ENCODE measurements at regions not wholly inside any gene's neighbourhood (a gene's known extent, or its start where the extent isn't known, plus 50 kb on each side); places are given as distances from the start of the nearest gene placed in this dataset.
"Not testable (repeated sequence)": the region's sequence is repeated elsewhere in the genome, so short reads cannot be mapped to it uniquely, and the experiment has no call there.

DNA sequence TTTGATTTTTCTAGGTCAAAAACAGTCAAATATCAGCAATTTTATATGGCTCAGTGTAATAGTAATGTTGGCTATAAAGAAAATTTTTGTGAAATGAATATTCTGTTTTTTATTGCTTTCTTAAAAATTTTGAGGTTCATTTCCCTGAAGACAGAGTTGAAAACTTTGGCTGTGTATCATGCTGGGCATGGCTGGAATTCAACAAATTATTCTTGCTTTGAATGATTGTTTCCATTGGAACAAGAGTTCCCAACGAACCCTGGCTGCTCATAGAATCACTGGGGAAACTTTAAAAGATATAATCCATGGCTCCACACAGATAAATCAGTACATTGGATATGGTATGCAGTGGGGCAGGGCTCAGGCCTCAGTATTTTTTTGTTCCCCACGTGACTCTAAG, 118.6 kb downstream of the PLCE1 start:
- DNase-seq (ENCODE audit: low read depth) = no peak
- TF ChIP-seq, protein P1, sequence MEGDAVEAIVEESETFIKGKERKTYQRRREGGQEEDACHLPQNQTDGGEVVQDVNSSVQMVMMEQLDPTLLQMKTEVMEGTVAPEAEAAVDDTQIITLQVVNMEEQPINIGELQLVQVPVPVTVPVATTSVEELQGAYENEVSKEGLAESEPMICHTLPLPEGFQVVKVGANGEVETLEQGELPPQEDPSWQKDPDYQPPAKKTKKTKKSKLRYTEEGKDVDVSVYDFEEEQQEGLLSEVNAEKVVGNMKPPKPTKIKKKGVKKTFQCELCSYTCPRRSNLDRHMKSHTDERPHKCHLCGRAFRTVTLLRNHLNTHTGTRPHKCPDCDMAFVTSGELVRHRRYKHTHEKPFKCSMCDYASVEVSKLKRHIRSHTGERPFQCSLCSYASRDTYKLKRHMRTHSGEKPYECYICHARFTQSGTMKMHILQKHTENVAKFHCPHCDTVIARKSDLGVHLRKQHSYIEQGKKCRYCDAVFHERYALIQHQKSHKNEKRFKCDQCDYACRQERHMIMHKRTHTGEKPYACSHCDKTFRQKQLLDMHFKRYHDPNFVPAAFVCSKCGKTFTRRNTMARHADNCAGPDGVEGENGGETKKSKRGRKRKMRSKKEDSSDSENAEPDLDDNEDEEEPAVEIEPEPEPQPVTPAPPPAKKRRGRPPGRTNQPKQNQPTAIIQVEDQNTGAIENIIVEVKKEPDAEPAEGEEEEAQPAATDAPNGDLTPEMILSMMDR (conservative IDR thresholded peaks at IDR 0.05; ENCODE audit: control insufficient read depth, insufficient read depth, low read depth, low read length) = no peak
- no peak overlapping the region for H3K4me3 ChIP-seq (ENCODE audit: control insufficient read depth, low read depth, low read length)

DNA sequence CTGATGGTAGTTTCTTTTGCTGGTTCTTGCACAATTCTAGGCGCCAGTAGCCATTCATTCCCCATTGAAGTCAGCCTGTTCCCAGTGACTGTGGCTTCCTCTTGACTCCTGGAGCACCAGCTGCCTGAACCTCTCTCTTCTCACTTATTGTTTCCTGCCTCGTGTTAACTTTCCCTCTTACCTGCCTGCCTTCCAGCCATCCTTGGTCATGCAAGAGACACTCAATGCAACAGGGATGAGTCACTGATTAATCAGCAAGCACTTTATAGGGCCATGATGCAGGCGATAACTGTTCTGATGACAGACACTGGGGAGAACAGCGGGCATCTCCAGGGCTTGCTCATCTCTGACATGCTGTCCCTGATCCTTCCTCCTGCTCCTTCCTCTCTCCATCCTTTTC, 122.0 kb downstream of the PLCE1 start:
- H3K4me3 ChIP-seq (ENCODE audit: control insufficient read depth, low read depth, low read length) = no peak overlapping the region
- peak; percentile 71 for DNase-seq (ENCODE audit: low read depth)
- TF ChIP-seq, protein P1 (conservative IDR thresholded peaks at IDR 0.05; ENCODE audit: control insufficient read depth, insufficient read depth, low read depth, low read length) = no peak

DNA sequence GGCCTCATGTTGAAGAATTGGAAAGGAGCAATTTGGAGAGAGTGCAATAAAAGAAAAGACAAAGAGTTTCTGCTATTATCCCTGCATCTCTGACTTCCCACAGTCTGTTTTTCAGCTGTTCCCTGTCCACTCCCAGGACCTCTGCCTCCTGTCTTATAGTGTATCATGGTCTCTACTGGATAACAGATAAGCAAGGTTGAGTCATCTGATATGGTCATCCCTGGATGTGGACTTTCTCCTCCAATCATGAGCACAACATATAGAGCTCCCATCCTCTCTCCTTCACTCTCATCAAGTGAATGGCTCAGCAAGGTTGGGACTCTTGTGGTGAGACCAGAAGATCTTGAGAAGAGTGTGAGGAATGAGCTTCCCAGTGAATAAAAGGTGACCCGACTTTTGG, 123.1 kb downstream of the PLCE1 start:
- no peak for DNase-seq (ENCODE audit: low read depth)
- TF ChIP-seq, protein P1 (conservative IDR thresholded peaks at IDR 0.05; ENCODE audit: control insufficient read depth, insufficient read depth, low read depth, low read length) = no peak
- H3K4me3 ChIP-seq (ENCODE audit: control insufficient read depth, low read depth, low read length) = no peak overlapping the region

DNA sequence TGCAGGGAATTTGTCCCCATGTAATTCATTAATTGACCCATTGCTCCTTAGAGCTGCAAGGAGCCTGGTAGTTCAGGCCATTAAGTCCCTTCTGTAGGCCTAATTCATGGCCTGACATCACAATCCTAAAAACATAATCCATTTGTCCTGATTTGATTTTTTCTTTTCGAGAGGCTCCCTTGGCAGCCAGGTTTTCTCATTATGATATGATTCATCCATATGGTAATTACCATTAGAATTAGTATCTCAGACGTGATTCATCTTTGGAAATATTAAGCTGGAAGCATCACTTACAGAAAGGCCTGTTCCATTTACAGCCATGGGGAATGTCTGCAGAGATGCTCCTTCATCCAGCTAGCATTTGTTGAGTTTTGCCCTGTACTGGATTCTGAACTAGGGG, 128.5 kb downstream of the PLCE1 start:
- TF ChIP-seq, protein P1 (conservative IDR thresholded peaks at IDR 0.05; ENCODE audit: control insufficient read depth, insufficient read depth, low read depth, low read length) = no peak
- peak; percentile 32 for DNase-seq (ENCODE audit: low read depth)
- no peak overlapping the region for H3K4me3 ChIP-seq (ENCODE audit: control insufficient read depth, low read depth, low read length)

DNA sequence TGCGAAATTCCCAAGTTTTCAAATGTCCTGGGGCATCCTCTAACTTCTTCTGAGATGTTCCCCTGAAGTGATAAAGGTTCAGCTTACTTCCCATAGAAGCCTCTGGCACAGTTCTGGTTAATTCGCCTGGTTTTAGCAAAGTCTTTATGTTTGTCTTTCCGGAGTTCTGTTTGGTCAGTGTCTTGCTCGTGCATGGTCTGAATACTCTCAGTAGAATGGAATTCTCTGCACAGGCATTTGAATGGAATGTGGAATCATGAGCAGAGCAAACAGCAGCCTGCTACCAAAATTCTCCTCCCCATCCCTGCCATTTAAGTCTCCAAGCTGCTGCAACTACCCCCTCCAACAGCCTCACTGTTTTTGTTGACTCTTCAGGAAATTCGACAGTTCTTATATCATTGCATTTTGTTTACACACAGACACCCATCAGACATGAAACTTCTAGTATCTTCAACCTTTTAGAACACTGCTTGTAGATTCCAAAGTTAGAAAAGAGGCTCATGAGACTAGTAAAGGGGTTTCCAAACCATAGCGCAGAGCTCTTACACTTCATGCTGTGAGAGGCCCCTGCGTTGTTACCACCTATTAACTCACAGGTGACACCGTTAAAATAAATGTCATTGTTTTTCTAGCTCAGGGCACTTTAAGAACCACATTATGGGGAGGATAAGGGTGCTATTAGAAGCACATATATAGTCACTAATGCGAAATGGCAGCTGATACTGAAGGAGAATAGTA, 129.7 kb downstream of the PLCE1 start:
- H3K4me3 ChIP-seq (ENCODE audit: control insufficient read depth, low read depth, low read length) = no peak overlapping the region
- TF ChIP-seq, protein P1 (conservative IDR thresholded peaks at IDR 0.05; ENCODE audit: control insufficient read depth, insufficient read depth, low read depth, low read length) = no peak
- DNase-seq (ENCODE audit: low read depth) = peak; percentile 79

DNA sequence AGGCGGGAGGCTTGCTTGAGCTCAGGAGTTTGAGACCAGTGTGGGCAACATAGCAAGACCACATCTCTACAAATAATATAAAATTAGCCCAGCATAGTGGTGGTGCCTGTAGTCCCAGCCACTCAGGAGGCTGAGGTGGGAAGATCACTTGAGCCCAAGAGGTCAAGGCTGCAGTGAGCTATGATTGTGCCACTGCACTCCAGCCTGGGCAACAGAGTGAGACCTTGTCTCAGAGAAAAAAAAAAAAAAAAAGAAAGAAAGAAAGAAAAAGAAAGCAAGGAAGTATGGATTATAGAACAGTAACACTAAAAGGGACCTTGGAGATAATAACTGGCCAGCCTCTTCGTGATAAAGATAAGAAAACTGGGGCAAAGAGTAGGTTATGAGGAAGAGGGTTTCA, 130.4 kb downstream of the PLCE1 start:
- H3K4me3 ChIP-seq (ENCODE audit: control insufficient read depth, low read depth, low read length); DNase-seq (ENCODE audit: low read depth): not testable (repeated sequence)

DNA sequence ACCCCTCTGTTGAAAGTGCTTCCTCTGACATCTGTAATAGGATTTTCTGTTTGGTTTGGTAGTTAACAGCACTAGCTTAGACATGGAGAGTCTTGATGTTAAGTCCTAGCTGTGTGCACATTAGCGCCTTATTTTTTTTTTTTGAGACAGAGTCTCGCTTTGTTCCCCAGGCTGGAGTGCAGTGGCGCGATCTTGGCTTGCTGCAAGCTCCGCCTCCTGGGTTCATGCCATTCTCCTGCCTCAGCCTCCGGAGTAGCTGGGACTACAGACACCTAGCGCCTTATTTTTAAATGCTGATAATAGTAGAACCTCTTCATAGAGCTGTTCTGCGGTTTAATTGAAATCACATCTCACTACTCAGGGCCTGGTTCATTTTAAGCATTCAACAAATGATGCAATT, 131.5 kb downstream of the PLCE1 start:
- not testable (repeated sequence) for H3K4me3 ChIP-seq (ENCODE audit: control insufficient read depth, low read depth, low read length); DNase-seq (ENCODE audit: low read depth)

DNA sequence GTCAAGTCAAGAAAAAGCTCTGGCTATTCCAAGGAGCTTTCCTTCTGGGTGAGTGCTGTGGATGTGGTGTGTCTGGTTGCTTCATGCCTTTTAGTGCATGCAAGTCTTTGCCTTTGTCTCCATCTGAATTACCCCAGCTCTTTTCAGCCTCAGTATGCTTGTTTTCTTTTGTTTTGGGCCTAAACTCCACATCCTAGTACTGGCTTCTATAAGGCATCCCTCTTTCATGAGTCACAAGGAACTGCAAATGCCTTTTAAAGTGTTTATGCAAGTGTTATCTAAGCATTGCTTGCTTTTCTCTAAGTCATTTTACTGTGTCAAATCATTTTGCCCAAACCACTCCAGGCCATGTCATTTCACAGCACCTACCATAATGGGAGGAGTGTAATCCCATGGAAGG, 132.1 kb downstream of the PLCE1 start:
- TF ChIP-seq, protein P1 (conservative IDR thresholded peaks at IDR 0.05; ENCODE audit: control insufficient read depth, insufficient read depth, low read depth, low read length) = no peak
- peak; percentile 61 for DNase-seq (ENCODE audit: low read depth)
- no peak overlapping the region for H3K4me3 ChIP-seq (ENCODE audit: control insufficient read depth, low read depth, low read length)
